GM21447 (cell line): ENCODE measurements at regions not wholly inside any gene's neighbourhood (a gene's known extent, or its start where the extent isn't known, plus 50 kb on each side); places are given as distances from the start of the nearest gene placed in this dataset.
"Not testable (repeated sequence)": the region's sequence is repeated elsewhere in the genome, so short reads cannot be mapped to it uniquely, and the experiment has no call there.

Experiments used
- ATAC-seq: cut with Tn5 transposase; IDR thresholded peaks from one replicate; pipeline ENCODE4 v1.9.1; 2021; ENCODE audit not compliant: unreplicated experiment

- ATAC-seq: no peak
These were observed 139.2 kb upstream of the IRS4 start for GRCh38 chrX:108875548-108875947.

- not testable (repeated sequence) for ATAC-seq
These were observed 106.7 kb upstream of the IRS4 start for GRCh38 chrX:108843039-108843438.

GRCh38 chrX:108833993-108834392 lies 97.6 kb upstream of the IRS4 start:
- ATAC-seq: no peak

GRCh38 chrX:108811891-108812290 lies 75.5 kb upstream of the IRS4 start:
- ATAC-seq: no peak

GRCh38 chrX:108795240-108795639 lies 58.9 kb upstream of the IRS4 start:
- ATAC-seq: no peak
